WTC11 (cell line): ENCODE measurements at regions not wholly inside any gene's neighbourhood (a gene's known extent, or its start where the extent isn't known, plus 50 kb on each side); places are given as distances from the start of the nearest gene placed in this dataset.

Experiments used
- KAT7 ChIP-seq: sonication (generic); formaldehyde crosslinking; IDR thresholded peaks from 2 replicates; pipeline ENCODE4 v1.8.1; 2023; ENCODE audit warnings: missing genetic modification reagents, mild to moderate bottlenecking, borderline replicate concordance
- NR2C2 ChIP-seq: sonication (generic); formaldehyde crosslinking; IDR thresholded peaks from 2 replicates; pipeline ENCODE4 v1.8.0; 2022; ENCODE audit warnings: mild to moderate bottlenecking, missing genetic modification reagents
- TEAD4 ChIP-seq: sonication (generic); formaldehyde crosslinking; IDR thresholded peaks from 2 replicates; pipeline ENCODE4 v1.8.0; 2022; ENCODE audit warnings: mild to moderate bottlenecking, missing genetic modification reagents
- TF ChIP-seq, protein P1 (sequence below): fragments of 200-600 bp; IDR thresholded peaks from 2 replicates; pipeline ENCODE4 v1.8.0; 2022; ENCODE audit warnings: antibody characterized with exemption
- TF ChIP-seq, protein P2 (sequence below): sonication (generic); formaldehyde crosslinking; IDR thresholded peaks from 2 replicates; pipeline ENCODE4 v1.8.0; 2023; ENCODE audit warnings: missing genetic modification reagents

DNA sequence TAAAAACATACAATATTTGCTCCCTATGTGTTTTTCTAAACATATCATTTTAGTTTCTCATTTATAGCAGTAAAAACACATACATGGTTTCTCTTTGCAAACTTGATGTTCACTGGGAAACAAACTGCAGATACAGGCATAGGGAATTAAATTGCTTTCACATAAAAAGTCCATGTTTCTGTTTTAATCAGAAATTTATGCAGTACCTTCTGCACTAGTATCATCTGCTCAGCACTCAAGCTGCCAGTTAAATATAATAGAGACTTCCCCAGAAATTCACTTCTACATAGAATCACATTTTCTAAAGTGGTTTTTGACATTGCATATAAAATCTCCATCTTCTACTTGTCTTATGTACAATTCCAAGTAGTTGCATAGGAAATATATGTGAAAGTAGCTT, 1107.3 kb upstream of the NRXN1 start:
- TF ChIP-seq, protein P1, sequence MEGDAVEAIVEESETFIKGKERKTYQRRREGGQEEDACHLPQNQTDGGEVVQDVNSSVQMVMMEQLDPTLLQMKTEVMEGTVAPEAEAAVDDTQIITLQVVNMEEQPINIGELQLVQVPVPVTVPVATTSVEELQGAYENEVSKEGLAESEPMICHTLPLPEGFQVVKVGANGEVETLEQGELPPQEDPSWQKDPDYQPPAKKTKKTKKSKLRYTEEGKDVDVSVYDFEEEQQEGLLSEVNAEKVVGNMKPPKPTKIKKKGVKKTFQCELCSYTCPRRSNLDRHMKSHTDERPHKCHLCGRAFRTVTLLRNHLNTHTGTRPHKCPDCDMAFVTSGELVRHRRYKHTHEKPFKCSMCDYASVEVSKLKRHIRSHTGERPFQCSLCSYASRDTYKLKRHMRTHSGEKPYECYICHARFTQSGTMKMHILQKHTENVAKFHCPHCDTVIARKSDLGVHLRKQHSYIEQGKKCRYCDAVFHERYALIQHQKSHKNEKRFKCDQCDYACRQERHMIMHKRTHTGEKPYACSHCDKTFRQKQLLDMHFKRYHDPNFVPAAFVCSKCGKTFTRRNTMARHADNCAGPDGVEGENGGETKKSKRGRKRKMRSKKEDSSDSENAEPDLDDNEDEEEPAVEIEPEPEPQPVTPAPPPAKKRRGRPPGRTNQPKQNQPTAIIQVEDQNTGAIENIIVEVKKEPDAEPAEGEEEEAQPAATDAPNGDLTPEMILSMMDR: no peak
- TF ChIP-seq, protein P2, sequence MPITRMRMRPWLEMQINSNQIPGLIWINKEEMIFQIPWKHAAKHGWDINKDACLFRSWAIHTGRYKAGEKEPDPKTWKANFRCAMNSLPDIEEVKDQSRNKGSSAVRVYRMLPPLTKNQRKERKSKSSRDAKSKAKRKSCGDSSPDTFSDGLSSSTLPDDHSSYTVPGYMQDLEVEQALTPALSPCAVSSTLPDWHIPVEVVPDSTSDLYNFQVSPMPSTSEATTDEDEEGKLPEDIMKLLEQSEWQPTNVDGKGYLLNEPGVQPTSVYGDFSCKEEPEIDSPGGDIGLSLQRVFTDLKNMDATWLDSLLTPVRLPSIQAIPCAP: no peak
- TF ChIP-seq TEAD4 (CRISPR knock-in tag) (no peak), KAT7 (CRISPR knock-in tag) (no peak), NR2C2 (CRISPR knock-in tag) (no peak)
